ENCODE measurements at regions not wholly inside any gene's neighbourhood (a gene's known extent, or its start where the extent isn't known, plus 50 kb on each side); places are given as distances from the start of the nearest gene placed in this dataset.
A peak's percentile ranks its signal among the peaks of the same experiment; 100 is the strongest.
"Not testable (repeated sequence)": the region's sequence is repeated elsewhere in the genome, so short reads cannot be mapped to it uniquely, and the experiment has no call there.

DNA sequence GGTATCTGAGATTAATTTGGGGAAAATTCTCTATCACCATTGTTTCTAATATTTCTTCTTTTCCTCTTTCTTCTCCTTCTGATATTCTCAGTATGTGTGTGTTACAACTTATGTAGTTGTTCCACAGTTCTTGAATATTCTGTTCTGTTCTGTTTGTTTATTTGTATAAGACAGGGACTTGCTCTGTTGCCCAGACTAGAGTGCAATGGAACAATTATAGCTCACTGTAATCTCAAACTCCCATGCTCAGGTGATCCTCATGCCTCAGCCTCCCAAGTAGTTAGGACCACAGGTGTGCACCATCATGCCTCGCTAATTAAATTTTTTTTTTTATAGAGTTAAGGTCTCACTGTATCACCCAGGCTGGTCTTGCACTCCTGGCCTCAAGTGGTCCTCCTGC, 145.8 kb upstream of the TUT7 start:
- DNase-seq (ENCODE audit: low read depth) = no peak

- DNase-seq (ENCODE audit: low read depth) = no peak
Observed at GRCh38 chr9:86494644-86495111, 140.5 kb upstream of the TUT7 start.

- peak; percentile 73 for DNase-seq (ENCODE audit: low read depth)
Observed at GRCh38 chr9:86491468-86492266, 137.5 kb upstream of the TUT7 start.

DNA sequence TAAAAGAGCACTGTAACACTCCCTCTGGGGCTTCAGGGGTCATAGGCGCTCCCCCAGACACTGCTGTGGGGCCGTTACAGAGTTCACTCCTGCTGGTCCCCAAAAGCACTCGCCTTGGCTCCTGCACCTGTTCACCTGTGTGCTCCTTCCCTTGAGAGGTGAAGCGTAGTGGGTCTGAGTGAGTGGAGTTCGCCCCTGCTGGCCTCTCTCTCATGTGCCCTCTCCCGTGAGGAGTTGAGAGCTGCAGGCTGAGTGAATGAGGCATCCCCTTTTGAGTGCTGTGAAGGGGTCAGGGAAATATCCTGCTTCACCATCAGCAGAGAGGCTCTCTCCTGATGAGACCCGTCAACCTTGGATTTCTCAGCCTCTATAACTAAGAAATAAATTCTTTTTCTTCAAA, 134.6 kb upstream of the TUT7 start:
- no peak for DNase-seq (ENCODE audit: low read depth)

DNA sequence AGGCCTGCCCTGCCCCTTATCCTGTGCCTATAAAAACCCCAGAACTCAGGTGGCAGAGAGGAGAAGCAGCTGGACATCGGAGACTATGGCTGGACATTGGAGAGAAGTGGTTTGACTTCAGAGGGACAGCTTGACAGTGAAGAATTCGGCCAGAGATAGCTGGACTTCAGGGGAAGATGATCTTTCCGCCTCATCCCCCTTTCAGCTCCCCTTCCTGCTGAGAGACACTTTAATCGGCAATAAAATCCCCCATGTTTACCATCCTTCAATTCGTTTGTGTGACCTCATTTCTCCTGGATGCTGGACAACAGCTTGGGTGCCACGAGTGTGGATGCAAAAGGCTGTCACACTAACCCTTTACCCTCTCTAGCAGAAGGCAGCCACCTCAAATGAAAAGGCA, 134.1 kb upstream of the TUT7 start:
- no peak for DNase-seq (ENCODE audit: low read depth)

DNA sequence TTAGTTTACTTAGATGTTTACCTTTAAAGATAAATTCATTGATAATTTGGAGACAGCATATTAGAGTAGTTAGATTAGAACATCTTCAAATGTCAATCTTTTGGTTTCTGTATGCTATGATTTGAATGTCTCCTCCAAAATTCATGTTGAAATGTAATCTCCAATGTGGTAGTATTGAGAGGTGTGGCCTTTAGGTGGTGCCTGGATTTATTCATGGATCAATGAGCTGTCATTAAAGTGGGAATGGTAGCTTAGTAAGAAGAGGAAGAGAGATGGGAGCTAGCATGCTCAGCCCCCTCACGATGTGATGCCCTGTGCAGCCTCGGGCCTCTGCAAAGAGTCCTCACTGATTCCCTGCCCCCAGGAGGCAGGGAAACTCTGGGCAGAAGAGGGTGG, 133.6 kb upstream of the TUT7 start:
- DNase-seq (ENCODE audit: low read depth) = no peak

DNA sequence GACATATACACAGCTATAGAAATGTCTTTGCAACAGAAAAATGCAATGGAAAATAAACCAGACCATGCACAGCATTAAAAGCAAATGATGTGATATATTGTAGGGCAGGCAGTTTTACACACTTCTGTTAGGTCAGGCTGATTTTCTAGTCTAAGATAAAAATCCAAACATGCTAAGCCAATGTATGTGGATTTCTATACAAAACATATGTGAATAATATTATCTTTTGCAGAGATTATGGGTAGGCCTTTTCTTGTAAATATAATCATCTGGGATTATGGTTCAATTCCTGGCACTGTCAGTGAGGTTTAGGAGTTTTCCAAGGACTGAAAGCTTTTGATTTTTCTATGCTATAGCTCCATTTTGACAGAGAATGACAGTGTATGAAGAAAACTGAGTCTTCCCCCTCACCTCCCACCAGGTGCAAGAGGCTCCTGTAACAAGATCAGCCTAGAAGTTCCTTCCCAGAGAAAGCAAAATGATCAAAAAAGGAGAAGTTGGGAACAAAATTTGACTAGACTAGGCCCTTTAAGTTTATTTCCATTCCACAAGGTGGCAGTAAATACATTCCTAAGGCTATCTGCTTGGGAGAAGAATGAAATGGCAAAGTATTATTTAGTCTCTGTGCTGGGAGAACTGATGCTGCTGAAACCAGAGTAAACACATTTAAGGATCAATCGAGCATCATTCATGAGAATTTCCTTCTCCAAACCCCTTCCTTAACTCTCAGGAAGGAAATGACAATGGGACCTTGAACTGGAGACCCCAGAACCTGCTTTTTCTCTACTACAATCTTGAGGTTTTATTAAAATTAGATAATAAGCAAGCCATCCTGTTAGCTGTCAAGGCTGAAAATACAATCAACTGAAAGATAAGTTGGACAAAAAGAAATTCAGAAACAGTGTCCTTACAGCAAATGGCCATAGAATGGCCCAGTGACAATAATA, 133.0 kb upstream of the TUT7 start:
- peak; percentile 79 for DNase-seq (ENCODE audit: low read depth)

DNA sequence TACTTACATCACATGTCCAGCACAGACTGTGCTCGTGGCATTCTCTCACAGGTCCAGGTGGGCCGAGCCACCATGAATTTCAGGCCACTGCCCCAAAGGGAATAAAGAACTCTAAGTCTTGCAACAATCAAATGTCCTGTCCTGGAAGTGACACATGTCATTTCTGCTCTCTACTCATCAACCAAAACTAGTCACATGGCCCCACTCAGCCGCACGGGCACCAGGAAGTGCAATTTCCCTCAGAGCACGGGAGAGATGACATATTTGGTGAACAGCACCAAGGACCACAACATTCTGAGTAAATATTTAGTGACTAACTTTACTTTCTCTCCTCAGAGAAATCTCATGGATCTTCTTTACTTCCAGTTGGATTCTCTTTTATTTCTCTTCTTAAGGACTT, 131.1 kb upstream of the TUT7 start:
- DNase-seq (ENCODE audit: low read depth) = peak; percentile 32

GRCh38 chr9:86483496-86483895, 129.3 kb upstream of the TUT7 start:
- no peak for DNase-seq (ENCODE audit: low read depth)

DNA sequence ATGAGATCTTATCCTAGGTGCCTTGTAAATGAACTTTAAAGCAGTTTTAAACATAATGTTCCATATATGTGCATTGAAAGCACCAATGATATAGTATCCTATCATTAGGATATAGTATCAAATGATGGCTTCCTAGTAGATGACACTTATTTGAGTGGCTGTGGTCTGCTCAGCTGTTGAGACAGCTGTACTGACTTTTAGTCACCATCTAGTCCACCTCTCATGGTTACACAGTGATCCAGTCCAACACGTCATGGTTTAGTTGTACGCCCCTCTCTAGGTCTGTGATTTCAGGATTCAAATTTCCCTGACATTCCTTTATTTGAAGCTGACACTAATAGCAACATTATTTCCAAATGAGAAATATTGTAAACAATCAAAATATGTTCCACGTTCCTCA, 127.3 kb upstream of the TUT7 start:
- DNase-seq (ENCODE audit: low read depth) = peak; percentile 91

DNA sequence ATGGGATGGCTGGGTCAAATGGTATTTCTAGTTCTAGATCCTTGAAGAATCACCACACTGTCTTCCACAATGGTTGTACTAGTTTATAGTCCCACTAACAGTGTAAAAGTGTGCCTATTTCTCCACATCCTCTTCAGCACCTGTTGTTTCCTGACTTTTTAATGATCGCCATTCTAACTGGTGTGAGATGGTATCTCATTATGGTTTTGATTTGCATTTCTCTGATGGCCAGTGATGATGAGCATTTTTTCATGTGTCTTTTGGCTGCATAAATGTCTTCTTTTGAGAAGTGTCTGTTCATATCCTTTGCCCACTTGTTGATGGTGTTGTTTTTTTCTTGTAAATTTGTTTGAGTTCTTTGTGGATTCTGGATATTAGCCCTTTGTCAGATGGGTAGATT, 121.0 kb upstream of the TUT7 start:
- not testable (repeated sequence) for DNase-seq (ENCODE audit: low read depth)

DNA sequence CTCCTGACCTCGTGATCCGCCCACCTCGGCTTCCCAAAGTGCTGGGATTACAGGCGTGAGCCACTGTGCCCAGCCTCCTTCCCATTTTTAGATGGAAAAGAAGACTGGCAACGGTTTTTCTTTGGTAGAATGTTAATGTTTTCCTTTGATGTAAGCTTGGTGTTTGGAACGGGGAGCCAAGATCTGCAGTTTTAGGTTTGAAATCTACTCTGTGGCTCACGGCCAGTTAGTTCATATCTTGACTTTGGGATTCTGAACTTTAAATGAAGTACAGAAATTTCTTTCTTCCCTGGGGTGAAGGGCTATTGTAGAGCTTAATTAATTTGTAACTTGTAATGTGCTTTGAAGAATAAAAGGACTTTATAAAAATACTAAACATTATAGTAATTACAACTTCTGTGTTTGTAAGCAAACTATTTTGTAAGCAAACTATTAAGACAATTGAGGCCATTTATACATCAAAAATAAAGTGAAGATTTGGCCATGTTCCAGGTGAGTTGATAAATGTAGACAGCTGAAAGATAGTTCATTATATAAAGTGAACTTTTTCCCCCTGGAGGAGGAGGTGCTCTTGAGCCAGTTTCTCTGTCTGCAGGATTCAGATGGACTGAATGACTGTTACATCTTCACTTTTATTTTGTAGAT, 117.1 kb upstream of the TUT7 start:
- DNase-seq (ENCODE audit: low read depth) = peak; percentile 59

DNA sequence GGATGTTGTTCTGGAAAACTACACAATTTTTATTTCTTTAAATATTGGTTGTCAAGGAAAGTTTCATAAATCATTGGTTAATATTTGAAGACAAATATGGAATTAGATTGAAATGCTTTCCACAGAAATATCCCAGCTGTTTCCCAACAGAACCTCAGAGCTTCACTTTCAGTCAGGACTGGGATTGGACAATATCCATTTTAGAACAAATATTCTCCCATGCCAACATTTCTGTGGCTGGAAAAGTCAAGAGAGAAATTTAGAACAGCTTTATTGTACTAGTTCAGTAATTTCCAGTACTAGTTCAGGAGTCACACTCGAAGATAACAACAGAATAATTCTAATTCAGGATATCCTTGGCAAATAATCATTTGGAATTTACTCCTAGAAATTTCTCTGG, 116.1 kb upstream of the TUT7 start:
- peak; percentile 59 for DNase-seq (ENCODE audit: low read depth)

- no peak for DNase-seq (ENCODE audit: low read depth)
Observed at GRCh38 chr9:86469476-86470250, 115.5 kb upstream of the TUT7 start.

GRCh38 chr9:86464242-86464641, 110.0 kb upstream of the TUT7 start:
- peak; percentile 45 for DNase-seq (ENCODE audit: low read depth)

DNA sequence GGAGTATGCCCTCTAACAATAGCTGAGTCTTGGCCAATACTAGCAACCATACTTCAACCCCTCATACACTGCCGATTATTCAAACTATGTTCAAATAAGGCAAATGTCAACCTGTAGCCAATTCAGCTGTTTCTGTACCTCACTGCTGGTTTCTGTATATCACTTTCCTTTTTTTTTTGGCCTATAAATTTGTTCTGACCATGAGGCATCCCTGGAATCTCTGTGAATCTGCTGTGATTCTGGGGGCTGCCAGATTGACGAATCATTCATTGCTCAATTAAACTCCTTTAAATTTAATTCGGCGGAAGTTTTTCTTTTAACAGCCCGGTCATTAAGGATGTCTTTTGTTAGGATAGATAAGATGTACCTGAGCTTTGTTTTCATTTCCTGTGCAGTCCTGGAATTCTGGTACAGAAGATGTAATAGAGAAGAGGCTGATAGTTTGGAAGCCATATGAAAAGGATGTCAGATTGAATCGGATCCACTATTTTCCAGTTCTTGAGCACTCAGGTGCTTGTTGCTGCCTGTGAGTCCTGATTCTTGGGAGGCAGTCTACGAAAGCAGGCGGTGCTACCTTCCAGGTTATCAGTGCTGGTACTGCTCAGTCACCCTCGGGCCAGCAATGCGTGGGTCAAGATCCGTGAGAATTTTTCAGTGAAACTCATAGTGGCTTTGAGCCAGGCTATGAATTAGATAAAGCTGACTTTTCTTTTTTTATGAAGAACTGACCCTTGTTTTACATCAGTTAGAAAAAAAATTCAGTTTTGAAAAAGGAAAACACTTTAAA, 106.2 kb upstream of the TUT7 start:
- DNase-seq (ENCODE audit: low read depth) = peak; percentile 42

DNA sequence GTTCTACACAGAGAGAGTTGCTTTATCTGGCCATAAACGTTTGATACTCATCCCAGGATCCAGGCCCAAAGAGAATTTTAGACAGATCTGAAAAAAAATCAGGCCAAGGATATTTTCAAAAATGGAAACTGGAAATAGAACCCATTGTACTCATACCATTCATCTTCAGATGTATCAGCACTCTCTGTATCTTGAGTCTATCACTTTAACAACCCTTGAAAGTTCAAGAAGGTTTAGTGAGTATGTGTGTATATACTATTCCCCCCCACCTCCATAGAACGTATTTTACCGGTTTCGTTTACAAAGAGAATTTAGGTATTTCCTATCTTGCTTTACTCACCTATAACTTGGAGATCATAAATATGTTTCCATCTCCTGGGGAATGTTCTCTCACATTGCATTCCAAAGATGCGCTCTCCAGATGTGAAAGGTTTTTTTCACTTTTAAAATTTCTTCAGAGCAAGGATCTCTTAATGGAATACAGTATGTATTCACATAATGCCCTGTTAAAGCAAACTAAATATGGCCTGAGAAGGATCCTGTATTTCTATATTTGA, 105.5 kb upstream of the TUT7 start:
- DNase-seq (ENCODE audit: low read depth) = no peak

GRCh38 chr9:86459191-86459590, 105.0 kb upstream of the TUT7 start:
- DNase-seq (ENCODE audit: low read depth) = no peak

GRCh38 chr9:86458191-86458855, 104.1 kb upstream of the TUT7 start:
- no peak for DNase-seq (ENCODE audit: low read depth)

- no peak for DNase-seq (ENCODE audit: low read depth)
Observed at GRCh38 chr9:86456416-86456815, 102.2 kb upstream of the TUT7 start.

All from LHCN-M2 (cell line).